ENCODE measurements at regions not wholly inside any gene's neighbourhood (a gene's known extent, or its start where the extent isn't known, plus 50 kb on each side); places are given as distances from the start of the nearest gene placed in this dataset.

GRCh38 chr3:153840487-153840886 is 280.7 kb upstream of the ARHGEF26 start:
- H3K4me3 ChIP-seq (replicated peaks in 1 of 3; ENCODE audit: insufficient read depth in 1 of 3, low read depth in 1 of 3, low read length in 3 of 3): no peak overlapping the region
- TF ChIP-seq MYC (IDR thresholded peaks at IDR 0.05; ENCODE audit: low read depth, low read length) (no peak), MAX (IDR thresholded peaks at IDR 0.05; ENCODE audit: insufficient read depth, insufficient read length) (no peak), FOS (IDR thresholded peaks at IDR 0.05; ENCODE audit: borderline replicate concordance, insufficient read depth, low read length) (no peak), GATA2 (IDR thresholded peaks at IDR 0.05; ENCODE audit: insufficient read depth, insufficient read length, low read depth, low read length) (no peak), POLR2A (IDR thresholded peaks at IDR 0.05; ENCODE audit: low read depth, low read length) (no peak), POLR2AphosphoS5 (IDR thresholded peaks at IDR 0.05; ENCODE audit: insufficient read depth, low read depth, low read length) (no peak), JUN (IDR thresholded peaks at IDR 0.05; ENCODE audit: borderline replicate concordance, insufficient read depth, insufficient read length, low read depth) (no peak), CTCF (IDR thresholded peaks at IDR 0.05; ENCODE audit: extremely low read depth in 1 of 2, insufficient read depth in 1 of 2, low read depth in 1 of 2, low read length in 2 of 2) (no peak), EZH2 (IDR thresholded peaks at IDR 0.05; ENCODE audit: borderline replicate concordance, low read depth, low read length, severe bottlenecking) (no peak)
- ChIA-PET CTCF (no interaction called here), POLR2A (interaction anchor here (0.6 kb wide), 1 partner anchor 187 kb away, joined by 3 read pairs; no protein-coding TSS in a partner anchor)
- H3K4me1 ChIP-seq (ENCODE audit: control insufficient read depth, extremely low read depth, insufficient read depth, low read length): no peaks in the 10 kb centered on the region
- intact Hi-C loops (cut with micrococcal nuclease) (no loop called here), dilution Hi-C loops (cut with MboI; ENCODE audit: extremely low pct_ligation_motif_present, low sequenced_read_pairs) (no loop called here)
- FAIRE-seq (no peak), DNase-seq (ENCODE audit: low read depth, low spot score) (no peak)
- H3K9ac ChIP-seq (replicated peaks; ENCODE audit: extremely low read depth, insufficient read depth, low read length): no peak overlapping the region
- H3K79me2 ChIP-seq (ENCODE audit: control insufficient read depth, insufficient read depth, low read length): no peaks in the 10 kb centered on the region
- H3K36me3 ChIP-seq (ENCODE audit: control insufficient read depth in 2 of 2, extremely low read depth in 1 of 2, insufficient read depth in 2 of 2, low read length in 2 of 2): no peaks in the 10 kb centered on the region
- H2AFZ ChIP-seq (ENCODE audit: low read depth, low read length): no peak overlapping the region
- BruUV-seq (replicated peaks): no TSS peak
- no peaks in the 10 kb centered on the region for H4K20me1 ChIP-seq (replicated peaks; ENCODE audit: control insufficient read depth, extremely low read depth, insufficient read depth, low read length)
- no peaks in the 10 kb centered on the region for H3K27me3 ChIP-seq (ENCODE audit: control insufficient read depth in 2 of 2, insufficient read depth in 2 of 2, low read length in 2 of 2)
- H3K9me3 ChIP-seq (replicated peaks; ENCODE audit: control insufficient read depth, insufficient read depth, low read length): no peaks in the 10 kb centered on the region
- no peak overlapping the region for H3K4me2 ChIP-seq (ENCODE audit: insufficient read depth, low read length)
- no peaks in the 10 kb centered on the region for H3K9me1 ChIP-seq (replicated peaks; ENCODE audit: control insufficient read depth, extremely low read depth, insufficient read depth, low read length)
- H3K27ac ChIP-seq (ENCODE audit: insufficient read depth, low read depth, low read length): no peak overlapping the region
